Smooth muscle cell (in vitro differentiated cells): ENCODE measurements at regions not wholly inside any gene's neighbourhood (a gene's known extent, or its start where the extent isn't known, plus 50 kb on each side); places are given as distances from the start of the nearest gene placed in this dataset.

Source experiments
- DNase-seq: peaks from one replicate; lab custom pipeline; 2025; ENCODE audit not compliant: unreplicated experiment; lab: John Stamatoyannopoulos, UW
- H2AFZ ChIP-seq: fragments of 200-600 bp; sonication (generic); 2 replicates; pipeline ENCODE4 v1.6.0; 2016; ENCODE audit warnings: antibody characterized with exemption, low read depth, mild to moderate bottlenecking
- H3F3A ChIP-seq: fragments of 200-600 bp; sonication (generic); 2 replicates; pipeline ENCODE4 v1.6.0; 2017; ENCODE audit warnings: antibody characterized with exemption, low read depth
- H3K27ac ChIP-seq: fragments of 200-600 bp; sonication (generic); 2 replicates; pipeline ENCODE4 v1.5.1; 2016; ENCODE audit warnings: low read depth, mild to moderate bottlenecking
- H3K27me3 ChIP-seq: fragments of 200-600 bp; sonication (generic); 2 replicates; pipeline ENCODE4 v1.6.1; 2016; ENCODE audit warnings: low read depth, mild to moderate bottlenecking
- H3K36me3 ChIP-seq: fragments of 200-600 bp; sonication (generic); 2 replicates; pipeline ENCODE4 v1.5.1; 2016; ENCODE audit warnings: low read depth
- H3K4me1 ChIP-seq: fragments of 200-600 bp; sonication (generic); 2 replicates; pipeline ENCODE4 v1.5.1; 2016; ENCODE audit warnings: low read depth
- H3K4me2 ChIP-seq: fragments of 200-600 bp; sonication (generic); 2 replicates; pipeline ENCODE4 v1.6.0; 2016; ENCODE audit warnings: mild to moderate bottlenecking
- H3K4me3 ChIP-seq: fragments of 200-600 bp; sonication (generic); 2 replicates; pipeline ENCODE4 v1.5.1; 2016; ENCODE audit warnings: mild to moderate bottlenecking
- H3K79me2 ChIP-seq: fragments of 200-600 bp; sonication (generic); 2 replicates; pipeline ENCODE4 v1.6.0; 2016; ENCODE audit warnings: low read depth, mild to moderate bottlenecking
- H3K9ac ChIP-seq: fragments of 200-600 bp; sonication (generic); 2 replicates; pipeline ENCODE4 v1.6.0; 2016; ENCODE audit warnings: low read depth
- H3K9me3 ChIP-seq: fragments of 200-600 bp; sonication (generic); replicated peaks from 2 replicates; pipeline ENCODE4 v1.5.1; 2016; ENCODE audit warnings: low read depth
- H4K20me1 ChIP-seq: fragments of 200-600 bp; sonication (generic); 2 replicates; pipeline ENCODE4 v1.6.0; 2016; ENCODE audit warnings: low read depth
- CTCF ChIP-seq: fragments of 200-600 bp; sonication (generic); IDR thresholded peaks from 2 replicates; pipeline ENCODE4 v1.5.1; 2017; ENCODE audit warnings: borderline replicate concordance, mild to moderate bottlenecking, antibody characterized with exemption; ENCODE audit not compliant: insufficient read depth, poor library complexity, severe bottlenecking
- WGBS: methylation state at CpG from one replicate; pipeline ENCODE4 v1.1.7; 2016; ENCODE audit warnings: low lambda C conversion rate; 5-methylcytosine and 5-hydroxymethylcytosine counted together

GRCh38 chrX:20951016-20951810 is 423.0 kb upstream of the CNKSR2 start:
- H3F3A ChIP-seq: no peaks in the 10 kb centered on the region
- no peak for DNase-seq
- no peaks in the 10 kb centered on the region for H3K9me3 ChIP-seq
- 66% methylated on average over 5 of the region's 5 CpGs for WGBS
- H3K27me3 ChIP-seq: no peaks in the 10 kb centered on the region
- TF ChIP-seq CTCF: no peak
- H2AFZ ChIP-seq: no peak overlapping the region
- H3K4me3 ChIP-seq: no peak overlapping the region
- H3K4me2 ChIP-seq: no peak overlapping the region
- no peaks in the 10 kb centered on the region for H3K36me3 ChIP-seq
- no peak overlapping the region for H3K9ac ChIP-seq
- H4K20me1 ChIP-seq: no peaks in the 10 kb centered on the region
- H3K27ac ChIP-seq: no peak overlapping the region
- peaks cover 4% of the 10 kb centered on the region for H3K4me1 ChIP-seq
- H3K79me2 ChIP-seq: no peaks in the 10 kb centered on the region

DNA sequence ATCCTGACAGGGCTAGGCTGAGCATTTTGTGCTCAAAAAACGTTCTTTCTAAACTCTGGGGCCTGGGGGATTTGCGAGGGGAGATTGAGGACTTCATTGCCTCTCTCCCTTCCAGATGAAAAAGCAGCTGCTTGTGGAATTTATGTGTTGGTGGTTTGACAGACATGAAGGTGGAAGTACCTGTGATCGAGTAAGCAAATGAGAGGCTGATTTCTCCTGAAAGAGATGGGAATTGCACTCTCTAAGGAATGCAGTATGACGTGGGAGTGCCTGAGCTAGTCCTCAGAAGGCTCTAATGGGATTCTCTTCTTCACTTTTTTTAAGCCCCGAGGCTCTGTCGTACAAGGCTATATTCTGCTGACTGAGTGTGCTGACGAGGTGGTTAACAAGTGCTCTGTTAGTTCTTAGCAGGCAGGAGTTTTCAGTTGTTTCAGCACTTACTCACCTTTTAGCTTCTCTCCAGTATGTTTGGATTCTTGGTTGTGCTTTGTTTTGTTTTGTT is 426.8 kb upstream of the CNKSR2 start:
- H3K4me3 ChIP-seq: no peak overlapping the region
- H3K79me2 ChIP-seq: no peaks in the 10 kb centered on the region
- 13% methylated on average over 7 of the region's 7 CpGs for WGBS
- H3F3A ChIP-seq: no peaks in the 10 kb centered on the region
- H3K27me3 ChIP-seq: no peaks in the 10 kb centered on the region
- H3K36me3 ChIP-seq: no peaks in the 10 kb centered on the region
- peaks cover 4% of the 10 kb centered on the region for H3K4me1 ChIP-seq
- H3K4me2 ChIP-seq: no peak overlapping the region
- DNase-seq: no peak
- no peak overlapping the region for H3K27ac ChIP-seq
- no peak overlapping the region for H3K9ac ChIP-seq
- no peak overlapping the region for H2AFZ ChIP-seq
- no peaks in the 10 kb centered on the region for H3K9me3 ChIP-seq
- no peaks in the 10 kb centered on the region for H4K20me1 ChIP-seq
- TF ChIP-seq CTCF: no peak

DNA sequence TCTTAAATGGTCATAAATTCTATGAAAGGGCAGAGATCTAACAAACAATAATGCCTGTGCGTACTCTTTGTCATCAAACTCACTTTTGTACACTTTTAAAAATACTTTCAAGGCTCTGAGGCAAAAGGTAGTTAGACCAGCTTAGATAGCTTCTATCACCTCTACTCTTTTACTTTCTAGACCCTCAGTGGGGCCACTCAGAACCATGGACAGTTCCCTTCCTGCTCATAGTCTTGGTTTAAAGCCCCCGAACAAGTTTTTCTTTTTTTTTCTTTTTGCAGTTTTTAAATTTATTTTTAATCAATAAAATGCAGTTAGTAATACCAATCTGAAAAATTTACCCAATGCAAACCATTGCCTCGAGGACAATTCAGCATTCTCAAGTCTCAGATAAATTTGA is 460.5 kb upstream of the CNKSR2 start:
- Histone ChIP-seq H3K9me3 (no peaks in the 10 kb centered on the region), H3K27me3 (no peaks in the 10 kb centered on the region), H3K36me3 (no peaks in the 10 kb centered on the region), H3K4me2 (no peak overlapping the region), H3K27ac (no peak overlapping the region), H3F3A (no peaks in the 10 kb centered on the region), H3K4me1 (no peaks in the 10 kb centered on the region), H2AFZ (no peak overlapping the region), H3K9ac (no peak overlapping the region), H4K20me1 (no peaks in the 10 kb centered on the region), H3K79me2 (no peaks in the 10 kb centered on the region), H3K4me3 (no peak overlapping the region)
- no peak for DNase-seq
- TF ChIP-seq CTCF: no peak
- WGBS: 48% methylated on average over 3 of the region's 3 CpGs

- Histone ChIP-seq H3F3A (no peaks in the 10 kb centered on the region), H3K4me2 (no peak overlapping the region), H2AFZ (no peak overlapping the region), H3K27ac (no peak overlapping the region), H3K4me3 (no peak overlapping the region), H3K9me3 (peaks cover 3% of the 10 kb centered on the region), H3K9ac (no peak overlapping the region), H4K20me1 (no peaks in the 10 kb centered on the region), H3K79me2 (no peaks in the 10 kb centered on the region), H3K4me1 (no peaks in the 10 kb centered on the region), H3K36me3 (no peaks in the 10 kb centered on the region), H3K27me3 (no peaks in the 10 kb centered on the region)
- no peak for TF ChIP-seq CTCF
- DNase-seq: no peak
Measured at GRCh38 chrX:20906571-20906970, 467.6 kb upstream of the CNKSR2 start.
